Activated T-cell treated with anti-CD3 and anti-CD28 coated beads, Interleukin-2, amount 50 U/mL, for 4 hours (primary cell): ENCODE measurements at regions not wholly inside any gene's neighbourhood (a gene's known extent, or its start where the extent isn't known, plus 50 kb on each side); places are given as distances from the start of the nearest gene placed in this dataset.

ENCODE experiments used
- ATAC-seq, 2 donors: fragments of 200-7000 bp; cut with Tn5 transposase; one replicate each; pipeline ENCODE4 v1.10.0; 2021
- DNase-seq: peaks from one replicate; pipeline ENCODE4 v3.0.0-alpha.2; 2020
- H3K27me3 Mint-ChIP-seq: one replicate; pipeline ENCODE4 v1.8.0; 2021; ENCODE audit warnings: low read depth, mixed read lengths
- H3K36me3 Mint-ChIP-seq: one replicate; pipeline ENCODE4 v1.8.0; 2022; ENCODE audit warnings: mixed read lengths; ENCODE audit not compliant: insufficient read depth
- H3K4me1 Mint-ChIP-seq: one replicate; pipeline ENCODE4 v1.8.0; 2021; ENCODE audit warnings: low read depth, mixed read lengths
- H3K4me3 Mint-ChIP-seq: one replicate; pipeline ENCODE4 v1.8.0; 2021; ENCODE audit warnings: mild to moderate bottlenecking, moderate library complexity, mixed read lengths
- H3K9me3 Mint-ChIP-seq: one replicate; pipeline ENCODE4 v1.8.0; 2021; ENCODE audit warnings: mixed read lengths

DNA sequence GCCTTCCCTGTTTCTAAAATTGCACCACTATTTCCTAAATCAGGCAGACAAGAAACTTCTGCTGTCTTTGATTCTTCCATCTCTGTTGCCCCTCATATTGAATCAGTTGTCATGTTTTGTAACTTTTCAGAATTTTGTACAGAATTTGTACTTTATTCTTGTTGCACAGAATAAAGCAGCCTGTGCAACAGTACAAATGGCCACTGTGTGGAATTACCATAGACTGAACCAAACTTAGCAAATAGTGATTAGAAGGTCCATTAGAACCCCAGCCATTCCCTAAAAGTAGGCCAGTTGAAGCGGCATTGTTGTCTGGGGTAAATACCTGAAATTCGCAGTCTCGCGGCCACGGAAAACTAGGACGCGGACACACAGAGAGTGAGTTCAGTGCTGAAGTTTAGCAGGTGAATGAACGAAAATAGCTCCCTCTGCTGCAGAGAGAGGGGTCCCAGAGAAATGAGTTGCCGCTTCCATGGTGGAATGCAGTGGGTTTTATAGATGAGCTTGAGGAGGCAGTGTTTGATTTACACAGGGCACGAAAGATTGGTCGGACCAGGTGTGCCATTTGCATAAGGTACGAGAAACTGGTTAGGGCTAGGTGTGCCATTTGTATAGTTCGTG is 71.8 kb downstream of the C4orf33 start:
- Mint-ChIP-seq H3K36me3 (no peaks in the 10 kb centered on the region), H3K27me3 (peaks cover 10% of the 10 kb centered on the region), H3K9me3 (no peaks in the 10 kb centered on the region), H3K4me1 (no peaks in the 10 kb centered on the region), H3K4me3 (no peak overlapping the region)
- ATAC-seq: no peak
- no peak for DNase-seq

DNA sequence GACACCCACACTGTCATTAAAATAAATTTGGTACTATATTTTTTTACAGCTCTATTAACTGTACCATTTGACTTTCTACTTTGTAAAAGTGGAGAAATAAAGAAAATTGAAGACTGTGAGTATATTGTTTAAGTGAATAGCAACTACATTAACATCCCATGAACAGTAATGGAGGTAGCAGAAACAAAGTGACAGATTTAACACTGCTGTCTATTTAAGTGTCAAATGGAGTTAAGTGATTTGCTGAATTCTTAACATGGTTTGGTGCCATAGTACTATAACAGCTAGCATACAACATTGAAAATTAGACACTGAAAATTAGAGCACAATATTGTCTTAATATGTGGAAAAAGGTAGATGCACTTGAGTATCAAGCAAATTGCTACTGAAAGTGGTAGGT is 76.2 kb downstream of the C4orf33 start:
- Mint-ChIP-seq H3K4me3 (no peak overlapping the region), H3K27me3 (peaks cover 14% of the 10 kb centered on the region), H3K4me1 (no peaks in the 10 kb centered on the region), H3K9me3 (no peaks in the 10 kb centered on the region), H3K36me3 (no peaks in the 10 kb centered on the region)
- DNase-seq (no peak), ATAC-seq (no peak)

GRCh38 chr4:129176864-129177263 is 80.9 kb downstream of the C4orf33 start:
- no peaks in the 10 kb centered on the region for H3K4me1 Mint-ChIP-seq

DNA sequence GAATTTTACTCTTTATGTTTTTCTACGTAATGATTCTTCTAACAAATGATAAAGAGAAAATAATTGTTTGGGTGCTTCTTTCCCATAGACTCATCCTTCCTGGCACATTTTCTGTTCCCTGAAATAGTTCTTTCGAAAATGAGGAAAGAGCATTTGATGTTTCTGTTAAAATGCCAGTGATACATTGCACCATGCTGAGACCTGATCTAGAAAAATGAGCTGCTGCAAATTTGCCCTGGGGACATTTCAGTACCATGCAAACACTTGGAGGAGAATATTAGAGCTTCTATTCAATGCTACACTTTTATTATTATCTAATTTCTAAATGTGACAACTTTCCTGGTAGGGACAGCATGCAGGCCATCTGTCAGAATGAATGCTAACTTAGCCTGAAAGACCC is 83.3 kb downstream of the C4orf33 start:
- ATAC-seq (no peak), DNase-seq (no peak)
- H3K27me3 Mint-ChIP-seq: peaks cover 14% of the 10 kb centered on the region
- no peak overlapping the region for H3K4me3 Mint-ChIP-seq
- no peaks in the 10 kb centered on the region for H3K9me3 Mint-ChIP-seq
- no peaks in the 10 kb centered on the region for H3K36me3 Mint-ChIP-seq
- H3K4me1 Mint-ChIP-seq: no peaks in the 10 kb centered on the region

More at GRCh38 chr4:129176864-129177263, 80.9 kb downstream of the C4orf33 start:
- H3K27me3 Mint-ChIP-seq: peaks cover 12% of the 10 kb centered on the region
- no peak overlapping the region for H3K4me3 Mint-ChIP-seq
- H3K9me3 Mint-ChIP-seq: no peaks in the 10 kb centered on the region
- H3K36me3 Mint-ChIP-seq: no peaks in the 10 kb centered on the region
- DNase-seq: no peak
- no peak for ATAC-seq

DNA sequence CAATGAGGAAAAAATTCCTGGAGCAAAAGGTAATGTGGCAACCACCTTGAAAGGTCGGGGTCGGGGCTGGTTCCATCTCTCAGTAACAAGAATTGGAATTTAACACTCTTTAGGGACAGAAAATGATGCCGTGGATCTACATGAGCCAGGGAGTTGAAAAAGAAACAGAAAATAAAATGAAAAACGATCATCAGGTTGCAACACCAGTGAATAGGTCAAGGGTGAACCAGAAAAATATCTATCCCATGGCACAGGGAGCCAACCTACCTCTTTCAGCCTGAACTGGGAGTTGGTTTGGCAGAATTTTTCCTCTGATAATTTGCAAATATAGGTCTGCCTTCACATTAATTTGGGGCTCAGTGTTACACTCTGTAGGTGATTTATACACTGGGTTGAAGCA is 93.7 kb downstream of the C4orf33 start:
- Mint-ChIP-seq H3K9me3 (no peaks in the 10 kb centered on the region), H3K4me1 (no peaks in the 10 kb centered on the region), H3K27me3 (peaks cover 11% of the 10 kb centered on the region), H3K4me3 (no peak overlapping the region), H3K36me3 (no peaks in the 10 kb centered on the region)
- ATAC-seq: no peak
- no peak for DNase-seq

DNA sequence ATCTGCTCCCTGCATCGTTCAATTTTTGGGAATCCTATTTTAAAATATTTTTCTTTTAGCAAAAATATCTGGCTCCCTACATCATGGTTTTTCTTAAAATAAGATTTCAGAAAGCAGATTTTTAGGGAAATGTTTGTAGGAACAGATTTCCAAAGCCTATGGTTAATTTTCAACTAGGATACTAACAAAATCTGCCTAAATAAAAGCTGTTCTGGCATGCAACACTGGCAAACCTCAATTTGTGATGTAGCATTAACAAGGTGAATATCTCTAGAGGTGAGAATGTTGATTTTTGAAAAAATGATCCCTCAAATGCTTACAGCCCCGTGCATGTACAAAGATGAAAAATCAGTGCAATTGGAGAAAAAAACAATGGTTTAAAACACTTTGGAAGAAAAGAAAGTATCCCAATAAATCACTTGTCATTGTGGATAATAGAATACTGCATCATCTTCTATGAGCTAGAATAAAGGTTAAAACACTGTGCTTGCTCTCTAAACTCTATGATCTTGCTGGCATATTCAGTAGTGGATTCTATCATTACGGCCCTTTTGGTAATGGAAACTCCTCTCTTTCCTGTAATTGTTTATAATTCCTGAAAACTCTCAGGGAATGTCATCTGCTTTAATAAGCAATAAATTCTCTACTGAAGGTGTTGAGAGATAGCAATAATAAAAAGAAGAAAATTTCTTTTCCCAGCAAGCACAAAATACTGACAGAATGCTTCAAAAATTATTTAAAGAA is 97.6 kb downstream of the C4orf33 start:
- Mint-ChIP-seq H3K9me3 (no peaks in the 10 kb centered on the region), H3K36me3 (no peaks in the 10 kb centered on the region), H3K27me3 (peaks cover 11% of the 10 kb centered on the region), H3K4me1 (no peaks in the 10 kb centered on the region), H3K4me3 (no peak overlapping the region)
- DNase-seq (no peak), ATAC-seq (no peak)

DNA sequence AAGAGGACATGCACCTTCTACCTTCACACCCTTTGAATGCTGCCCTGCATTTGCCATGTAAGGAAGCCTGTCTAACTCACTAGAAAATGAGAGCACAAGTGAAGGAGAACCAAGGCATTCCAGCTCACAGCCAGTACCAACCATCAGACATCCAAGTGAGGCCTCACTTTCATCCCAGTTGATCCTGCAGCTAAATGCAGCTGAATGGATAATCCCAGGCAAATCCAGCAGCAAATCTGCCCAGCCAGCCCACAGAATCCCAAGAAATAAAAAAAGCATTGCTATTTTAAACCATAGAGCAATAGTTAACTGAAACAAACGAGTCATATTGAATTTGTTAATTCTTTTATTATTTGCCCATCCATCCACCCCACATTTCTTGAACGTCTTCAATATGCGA is 112.5 kb downstream of the C4orf33 start:
- DNase-seq (no peak), ATAC-seq (no peak)
- Mint-ChIP-seq H3K4me3 (no peak overlapping the region), H3K36me3 (no peaks in the 10 kb centered on the region), H3K27me3 (peaks cover 16% of the 10 kb centered on the region), H3K4me1 (no peaks in the 10 kb centered on the region), H3K9me3 (no peaks in the 10 kb centered on the region)

GRCh38 chr4:129213692-129214091 is 117.7 kb downstream of the C4orf33 start:
- no peaks in the 10 kb centered on the region for H3K4me1 Mint-ChIP-seq

GRCh38 chr4:129218360-129218759 is 122.4 kb downstream of the C4orf33 start:
- ATAC-seq: no peak
- DNase-seq: no peak
- H3K4me1 Mint-ChIP-seq: no peaks in the 10 kb centered on the region
- no peaks in the 10 kb centered on the region for H3K36me3 Mint-ChIP-seq
- no peaks in the 10 kb centered on the region for H3K9me3 Mint-ChIP-seq
- H3K4me3 Mint-ChIP-seq: no peak overlapping the region
- peaks cover 2% of the 10 kb centered on the region for H3K27me3 Mint-ChIP-seq

More at GRCh38 chr4:129213692-129214091, 117.7 kb downstream of the C4orf33 start:
- ATAC-seq (no peak), DNase-seq (no peak)
- Mint-ChIP-seq H3K9me3 (no peaks in the 10 kb centered on the region), H3K36me3 (no peaks in the 10 kb centered on the region), H3K4me3 (no peak overlapping the region), H3K27me3 (peaks cover 3% of the 10 kb centered on the region)

- ATAC-seq: no peak
- H3K9me3 Mint-ChIP-seq: no peaks in the 10 kb centered on the region
- H3K4me1 Mint-ChIP-seq: no peaks in the 10 kb centered on the region
- no peak for DNase-seq
- no peaks in the 10 kb centered on the region for H3K36me3 Mint-ChIP-seq
- H3K4me3 Mint-ChIP-seq: no peak overlapping the region
- no peaks in the 10 kb centered on the region for H3K27me3 Mint-ChIP-seq
Measured at GRCh38 chr4:129218897-129219296, 122.9 kb downstream of the C4orf33 start.

GRCh38 chr4:129220254-129220653 is 124.3 kb downstream of the C4orf33 start:
- no peak overlapping the region for H3K4me3 Mint-ChIP-seq
- DNase-seq: no peak
- no peak for ATAC-seq
- no peaks in the 10 kb centered on the region for H3K27me3 Mint-ChIP-seq
- H3K4me1 Mint-ChIP-seq: no peaks in the 10 kb centered on the region
- H3K36me3 Mint-ChIP-seq: no peaks in the 10 kb centered on the region
- H3K9me3 Mint-ChIP-seq: no peaks in the 10 kb centered on the region

DNA sequence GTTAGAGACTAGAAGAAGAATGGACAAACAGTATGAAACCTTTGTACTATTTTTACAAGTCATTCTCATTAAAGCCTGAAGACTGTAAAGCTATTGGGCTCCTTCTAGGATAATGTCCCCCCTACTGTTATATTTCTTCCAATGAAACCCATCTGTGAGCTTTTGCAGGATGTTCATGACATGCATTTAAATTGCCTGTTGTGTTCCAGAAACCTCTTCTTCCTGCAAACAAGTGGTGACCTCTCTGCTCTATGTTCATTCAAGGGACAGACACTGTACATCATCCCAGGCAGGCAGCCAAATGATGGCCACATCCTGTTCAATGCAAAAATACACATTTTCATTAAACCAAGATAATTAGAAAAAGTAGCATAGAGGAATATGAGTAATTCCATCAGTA is 128.0 kb downstream of the C4orf33 start:
- Mint-ChIP-seq H3K9me3 (no peaks in the 10 kb centered on the region), H3K36me3 (no peaks in the 10 kb centered on the region), H3K27me3 (peaks cover 7% of the 10 kb centered on the region), H3K4me1 (no peaks in the 10 kb centered on the region), H3K4me3 (no peak overlapping the region)
- ATAC-seq: no peak
- no peak for DNase-seq

DNA sequence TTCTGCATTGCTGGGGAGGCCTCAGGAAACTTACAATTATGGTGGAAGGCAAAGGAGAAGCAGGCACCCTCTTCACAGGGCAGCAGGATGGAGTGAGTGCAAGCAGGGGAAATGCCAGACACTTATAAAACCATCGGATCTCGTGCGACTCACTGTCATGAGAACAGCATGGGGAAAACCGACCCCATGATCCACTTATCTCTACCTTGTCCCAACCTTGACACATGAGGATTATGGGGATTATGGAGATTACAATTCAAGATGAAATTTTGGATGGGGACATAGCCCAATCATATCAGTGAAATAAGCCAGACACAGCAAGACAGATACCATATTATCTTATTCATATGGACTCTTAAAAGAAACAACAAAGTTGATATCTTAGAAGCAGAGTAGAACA is 134.9 kb downstream of the C4orf33 start:
- ATAC-seq (no peak), DNase-seq (no peak)
- Mint-ChIP-seq H3K4me3 (no peak overlapping the region), H3K36me3 (no peaks in the 10 kb centered on the region), H3K4me1 (no peaks in the 10 kb centered on the region), H3K27me3 (peaks cover 7% of the 10 kb centered on the region), H3K9me3 (no peaks in the 10 kb centered on the region)

- Mint-ChIP-seq H3K4me3 (no peak overlapping the region), H3K9me3 (no peaks in the 10 kb centered on the region), H3K36me3 (no peaks in the 10 kb centered on the region), H3K4me1 (no peaks in the 10 kb centered on the region), H3K27me3 (peaks cover 7% of the 10 kb centered on the region)
- no peak for ATAC-seq
- no peak for DNase-seq
Measured at GRCh38 chr4:129231945-129232588, 136.1 kb downstream of the C4orf33 start.
